DND-41 (cell line): ENCODE measurements at regions not wholly inside any gene's neighbourhood (a gene's known extent, or its start where the extent isn't known, plus 50 kb on each side); places are given as distances from the start of the nearest gene placed in this dataset.

Experiments used
- ATAC-seq: fragments of 200-7000 bp; cut with Tn5 transposase; 3 replicates; pipeline ENCODE4 v1.9.1; 2021; ENCODE audit warnings: low read depth; ENCODE audit not compliant: insufficient read depth
- DNase-seq: peaks from one replicate; pipeline ENCODE4 v3.0.0-alpha.2; 2020
- H2AFZ ChIP-seq: 2 replicates; pipeline ENCODE4 v1.6.0; 2012; ENCODE audit warnings: low read depth, low read length
- H3K27ac ChIP-seq: 2 replicates; pipeline ENCODE4 v1.5.1; 2012; ENCODE audit warnings: low read length, inconsistent platforms
- H3K27me3 ChIP-seq: fragments of 200-600 bp; sonication (generic); 2 replicates; pipeline ENCODE4 v1.6.0; 2012; ENCODE audit warnings: low read length, mild to moderate bottlenecking, inconsistent platforms; ENCODE audit not compliant: insufficient read depth, poor library complexity
- H3K36me3 ChIP-seq: 2 replicates; pipeline ENCODE4 v1.5.1; 2012; ENCODE audit warnings: low read length, inconsistent platforms; ENCODE audit not compliant: insufficient read depth
- H3K4me1 ChIP-seq: 2 replicates; pipeline ENCODE4 v1.5.1; 2012; ENCODE audit warnings: mild to moderate bottlenecking, low read length; ENCODE audit not compliant: insufficient read depth
- H3K4me2 ChIP-seq: 2 replicates; pipeline ENCODE4 v1.6.0; 2012; ENCODE audit warnings: mild to moderate bottlenecking, moderate library complexity, low read length, inconsistent platforms; ENCODE audit not compliant: insufficient read depth
- H3K4me3 ChIP-seq, 2 experiments: fragments of 200-600 bp in 1 of 2; shearing (Covaris generic) in 1 of 2; 2 replicates each; pipeline ENCODE4 v1.5.1; 2012 to 2016; ENCODE audit warnings: inconsistent platforms in 2 of 2, low read length in 2 of 2, mild to moderate bottlenecking in 2 of 2, low read depth in 1 of 2, moderate library complexity in 1 of 2
- H3K79me2 ChIP-seq: 2 replicates; pipeline ENCODE4 v1.6.0; 2012; ENCODE audit warnings: low read length, inconsistent platforms; ENCODE audit not compliant: insufficient read depth
- H3K9ac ChIP-seq: 2 replicates; pipeline ENCODE4 v1.6.0; 2012; ENCODE audit warnings: low read depth, mild to moderate bottlenecking, inconsistent platforms, low read length, moderate library complexity
- H3K9me3 ChIP-seq: 2 replicates; pipeline ENCODE4 v1.5.1; 2012; ENCODE audit warnings: low read length, moderate library complexity, mild to moderate bottlenecking, inconsistent platforms; ENCODE audit not compliant: insufficient read depth, severe bottlenecking
- H4K20me1 ChIP-seq: 2 replicates; pipeline ENCODE4 v1.6.0; 2012; ENCODE audit warnings: low read length; ENCODE audit not compliant: insufficient read depth
- CTCF ChIP-seq: IDR thresholded peaks from 2 replicates; pipeline ENCODE4 v1.5.1; 2012; ENCODE audit warnings: borderline replicate concordance, low read length, moderate library complexity, mild to moderate bottlenecking; ENCODE audit not compliant: poor library complexity, severe bottlenecking; ENCODE audit errors: extremely low read depth
- EZH2 ChIP-seq: IDR thresholded peaks from 3 replicates; pipeline ENCODE4 v1.6.1; 2012; ENCODE audit warnings: borderline replicate concordance, low read depth, mild to moderate bottlenecking, moderate library complexity, low read length, inconsistent platforms; ENCODE audit not compliant: severe bottlenecking

GRCh38 chr12:115771065-115771464 lies 506.4 kb downstream of the MED13L start:
- DNase-seq (no peak), ATAC-seq (no peak)

GRCh38 chr12:115770643-115771042 lies 506.9 kb downstream of the MED13L start:
- TF ChIP-seq EZH2, result no peak
- TF ChIP-seq CTCF, result no peak
- no peaks in the 10 kb centered on the region for H3K9me3 ChIP-seq
- H3K4me1 ChIP-seq, result no peaks in the 10 kb centered on the region
- H3K27ac ChIP-seq, result no peak overlapping the region
- H3K4me3 ChIP-seq, result no peak overlapping the region
- no peaks in the 10 kb centered on the region for H3K36me3 ChIP-seq
- H3K4me2 ChIP-seq, result no peak overlapping the region
- H3K9ac ChIP-seq, result no peak overlapping the region
- DNase-seq (no peak), ATAC-seq (no peak)
- no peaks in the 10 kb centered on the region for H4K20me1 ChIP-seq
- H3K79me2 ChIP-seq, result no peaks in the 10 kb centered on the region
- no peak overlapping the region for H2AFZ ChIP-seq
- peaks cover 5% of the 10 kb centered on the region for H3K27me3 ChIP-seq

More at GRCh38 chr12:115771065-115771464, 506.4 kb downstream of the MED13L start:
- H3K27me3 ChIP-seq, result peaks cover 5% of the 10 kb centered on the region
- no peaks in the 10 kb centered on the region for H3K4me1 ChIP-seq
- H3K9ac ChIP-seq, result no peak overlapping the region
- H3K27ac ChIP-seq, result no peak overlapping the region
- H3K9me3 ChIP-seq, result no peaks in the 10 kb centered on the region
- no peak overlapping the region for H2AFZ ChIP-seq
- H3K36me3 ChIP-seq, result no peaks in the 10 kb centered on the region
- H3K79me2 ChIP-seq, result no peaks in the 10 kb centered on the region
- H3K4me3 ChIP-seq, result no peak overlapping the region
- no peak for TF ChIP-seq EZH2
- no peak for TF ChIP-seq CTCF
- no peaks in the 10 kb centered on the region for H4K20me1 ChIP-seq
- H3K4me2 ChIP-seq, result no peak overlapping the region

- Histone ChIP-seq H3K27me3 (peaks cover 5% of the 10 kb centered on the region), H3K4me2 (no peak overlapping the region), H3K9me3 (no peaks in the 10 kb centered on the region), H3K79me2 (no peaks in the 10 kb centered on the region), H3K9ac (no peak overlapping the region), H3K4me3 (no peak overlapping the region), H4K20me1 (no peaks in the 10 kb centered on the region), H2AFZ (no peak overlapping the region), H3K36me3 (no peaks in the 10 kb centered on the region), H3K4me1 (no peaks in the 10 kb centered on the region), H3K27ac (no peak overlapping the region)
- no peak for TF ChIP-seq EZH2
- TF ChIP-seq CTCF, result no peak
- DNase-seq (no peak), ATAC-seq (no peak)
Measured at GRCh38 chr12:115767916-115768315, 509.6 kb downstream of the MED13L start.
